Right ventricle myocardium superior (tissue), 1 donor: ENCODE measurements at regions not wholly inside any gene's neighbourhood (a gene's known extent, or its start where the extent isn't known, plus 50 kb on each side); places are given as distances from the start of the nearest gene placed in this dataset.

ENCODE experiments used
- ATAC-seq: fragments of 200-7000 bp; cut with Tn5 transposase; one replicate; pipeline ENCODE4 v1.9.1; 2020; ENCODE audit warnings: mild to moderate bottlenecking; ENCODE audit not compliant: poor library complexity
- DNase-seq: peaks from one replicate; pipeline ENCODE4 v3.0.0-alpha.2; 2020
- intact Hi-C: fragments of 100-400 bp; cut with DNase I; formaldehyde crosslinking; loops from one replicate; pipeline ENCODE4 v1.11.2; 2022
- donor health status: DM: no; HTN: yes; CAD: no; lungs with severe emphysema.

DNA sequence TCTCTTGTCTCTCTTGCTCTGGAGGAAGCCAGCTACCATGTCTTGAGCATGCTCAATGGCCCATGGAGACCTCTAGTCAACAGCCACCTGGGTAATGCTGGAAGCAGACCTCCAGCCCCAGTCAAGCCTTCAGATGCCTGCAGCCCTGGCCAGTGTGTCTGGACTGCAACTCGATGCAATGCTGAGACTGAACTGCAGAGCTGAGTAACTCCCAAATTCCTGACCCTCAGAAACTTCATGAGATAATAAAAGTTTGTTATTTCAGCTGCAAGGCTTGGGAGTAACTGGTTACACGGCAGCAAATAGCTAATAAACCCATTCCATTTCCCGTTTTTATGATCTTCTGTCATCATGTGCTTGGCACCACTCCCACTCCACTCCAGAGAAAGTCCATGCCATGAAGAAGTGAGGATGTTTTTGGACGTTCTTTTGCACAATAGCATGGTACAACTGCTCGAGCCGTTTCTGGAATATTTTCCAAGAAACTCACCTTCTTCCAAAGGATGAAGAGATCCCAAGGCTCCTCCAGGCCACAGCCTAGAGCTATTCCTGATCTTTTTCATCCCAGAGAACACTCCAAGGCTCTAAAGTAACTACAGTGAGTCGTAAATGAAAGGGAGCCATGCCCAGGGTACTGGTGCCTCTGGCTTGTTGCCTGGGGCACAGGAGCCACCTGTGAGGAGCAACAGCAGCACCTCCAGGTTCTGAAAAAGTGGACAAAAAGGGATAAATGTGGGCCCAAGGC, 72.0 kb upstream of the KLF13 start:
- ATAC-seq (peak; percentile 73), DNase-seq (no peak)
- intact Hi-C loops: no loop called here

DNA sequence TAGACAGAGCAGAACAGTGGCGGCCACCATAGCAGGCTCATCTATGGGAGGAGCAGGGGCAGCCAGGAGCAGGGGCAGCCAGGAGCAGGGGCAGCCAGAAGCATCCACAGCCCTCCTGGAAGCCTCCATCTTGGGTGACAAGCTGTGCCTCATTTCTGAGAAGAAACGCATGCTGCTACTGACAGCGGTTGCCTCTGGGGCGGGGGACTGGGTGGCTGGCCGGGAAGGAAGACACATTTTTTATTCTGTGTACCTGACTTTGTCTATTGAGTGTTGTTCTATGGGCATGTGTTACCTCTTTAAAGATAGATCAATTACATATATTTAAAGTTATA, 71.5 kb upstream of the KLF13 start:
- ATAC-seq: no peak
- intact Hi-C loops: no loop called here
- no peak for DNase-seq

DNA sequence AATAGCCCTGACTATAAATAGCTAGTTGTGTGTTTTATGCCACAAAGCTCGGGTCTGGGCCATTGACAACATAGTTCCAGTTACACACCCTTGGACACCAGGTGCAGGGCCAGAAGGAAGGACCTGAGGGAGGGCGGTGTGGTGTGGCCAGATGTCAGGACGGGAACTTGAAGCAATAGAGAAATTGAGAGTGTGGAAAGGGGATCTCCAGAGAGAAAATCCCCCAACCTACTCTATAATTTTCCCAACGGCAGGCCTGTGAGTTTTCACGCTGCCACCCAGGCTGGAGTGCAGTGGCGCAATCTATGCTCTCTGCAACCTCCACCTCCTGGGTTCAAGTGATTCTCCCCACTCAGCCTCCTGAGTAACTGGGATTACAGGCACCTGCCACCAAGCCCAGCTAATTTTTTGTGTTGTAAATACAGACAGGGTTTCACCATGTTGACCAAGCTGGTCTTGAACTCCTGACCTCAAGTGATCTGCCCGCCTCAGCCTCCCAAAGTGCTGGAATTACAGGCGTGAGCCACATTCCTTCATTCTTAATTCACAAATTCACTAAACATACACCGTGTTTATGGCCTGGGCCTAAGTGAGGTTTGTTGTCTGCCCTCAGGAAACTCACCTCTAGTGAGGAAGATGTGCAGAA, 70.8 kb upstream of the KLF13 start:
- intact Hi-C loops: no loop called here
- ATAC-seq (peak; percentile 52), DNase-seq (peak; percentile 15)

DNA sequence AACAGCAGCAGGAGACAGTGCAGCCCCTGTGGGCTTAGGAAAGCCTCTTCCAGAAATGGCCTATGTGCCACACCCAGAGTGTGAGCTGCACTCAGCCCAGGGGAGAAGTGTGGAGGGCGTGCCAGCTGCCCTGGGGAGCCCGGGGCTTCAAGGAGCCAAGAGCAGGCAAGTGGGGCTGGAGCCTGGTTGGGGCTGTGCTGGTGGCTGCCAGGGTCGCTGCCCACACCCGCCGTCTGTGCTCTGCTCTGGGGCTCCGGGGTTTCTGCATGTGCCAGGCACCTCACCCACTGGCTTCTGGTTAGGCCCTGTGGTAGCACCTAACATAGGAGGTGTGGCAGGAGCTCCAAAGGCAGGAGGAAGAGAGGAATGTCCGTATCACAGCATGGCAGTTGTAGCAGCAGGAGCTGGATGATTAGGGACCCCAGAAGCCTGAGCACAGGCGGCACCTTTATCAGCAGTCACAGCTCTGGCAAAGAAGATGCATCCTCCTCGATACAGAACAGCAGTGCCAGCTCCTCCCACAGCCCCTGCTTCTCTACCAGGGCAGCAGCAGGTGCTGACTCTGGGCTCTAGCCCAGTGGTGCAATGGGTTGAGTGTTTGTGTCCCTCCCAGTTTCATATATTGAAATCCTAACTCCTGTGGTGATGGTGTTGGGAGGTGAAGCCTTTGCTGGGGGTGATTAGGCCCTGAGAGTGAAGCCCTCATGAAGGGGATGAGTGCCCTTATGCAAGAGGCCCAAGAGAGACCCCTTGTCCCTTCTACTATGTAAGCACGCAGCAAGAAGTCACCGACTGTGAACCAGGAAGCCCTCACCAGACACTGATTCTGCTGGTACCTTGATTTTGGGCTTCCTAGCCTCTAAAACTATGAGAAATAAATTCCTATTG, 70.0 kb upstream of the KLF13 start:
- ATAC-seq: peak; percentile 37
- intact Hi-C loops: no loop called here

DNA sequence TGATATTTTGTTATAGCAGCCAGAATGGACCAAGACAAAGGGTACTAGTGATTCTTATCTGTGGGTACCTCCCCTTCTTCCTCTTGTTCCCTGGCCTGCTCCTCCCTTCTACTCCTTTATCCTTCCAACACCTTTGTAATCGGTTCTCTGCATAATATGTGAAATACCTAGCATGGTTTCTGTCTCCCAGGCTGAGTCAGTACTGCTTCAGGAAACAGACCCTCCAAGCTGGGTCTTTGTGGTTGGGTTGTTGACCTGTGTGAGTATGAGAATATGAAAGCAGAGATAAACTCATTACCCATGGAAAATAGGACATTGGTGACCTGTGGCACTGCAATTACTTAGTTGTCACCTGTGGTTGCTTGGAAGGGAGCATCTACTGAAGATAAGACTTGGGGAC, 69.3 kb upstream of the KLF13 start:
- DNase-seq (no peak), ATAC-seq (no peak)
- intact Hi-C loops: no loop called here

More for the DNA sequence above, 70.0 kb upstream of the KLF13 start:
- no peak for DNase-seq

DNA sequence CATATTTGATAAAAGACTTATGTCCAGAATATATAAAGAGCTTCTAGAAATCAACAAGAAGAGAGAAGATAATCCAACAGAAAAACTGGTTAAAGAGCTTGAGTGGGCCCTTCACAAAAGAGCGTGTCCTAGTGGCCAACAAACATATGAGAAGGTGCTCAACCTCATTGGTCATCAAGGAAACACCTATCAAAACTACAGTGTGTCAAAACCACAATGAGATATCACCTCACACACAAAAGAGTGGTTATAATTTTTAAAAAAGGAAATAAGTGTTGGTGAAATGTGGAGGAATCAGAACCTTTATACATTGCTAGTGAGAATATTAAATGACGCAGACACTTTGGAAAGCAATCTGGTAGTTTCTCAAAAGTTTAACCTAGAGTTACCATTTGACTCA, 68.4 kb upstream of the KLF13 start:
- DNase-seq: no peak
- intact Hi-C loops: no loop called here
- no peak for ATAC-seq

DNA sequence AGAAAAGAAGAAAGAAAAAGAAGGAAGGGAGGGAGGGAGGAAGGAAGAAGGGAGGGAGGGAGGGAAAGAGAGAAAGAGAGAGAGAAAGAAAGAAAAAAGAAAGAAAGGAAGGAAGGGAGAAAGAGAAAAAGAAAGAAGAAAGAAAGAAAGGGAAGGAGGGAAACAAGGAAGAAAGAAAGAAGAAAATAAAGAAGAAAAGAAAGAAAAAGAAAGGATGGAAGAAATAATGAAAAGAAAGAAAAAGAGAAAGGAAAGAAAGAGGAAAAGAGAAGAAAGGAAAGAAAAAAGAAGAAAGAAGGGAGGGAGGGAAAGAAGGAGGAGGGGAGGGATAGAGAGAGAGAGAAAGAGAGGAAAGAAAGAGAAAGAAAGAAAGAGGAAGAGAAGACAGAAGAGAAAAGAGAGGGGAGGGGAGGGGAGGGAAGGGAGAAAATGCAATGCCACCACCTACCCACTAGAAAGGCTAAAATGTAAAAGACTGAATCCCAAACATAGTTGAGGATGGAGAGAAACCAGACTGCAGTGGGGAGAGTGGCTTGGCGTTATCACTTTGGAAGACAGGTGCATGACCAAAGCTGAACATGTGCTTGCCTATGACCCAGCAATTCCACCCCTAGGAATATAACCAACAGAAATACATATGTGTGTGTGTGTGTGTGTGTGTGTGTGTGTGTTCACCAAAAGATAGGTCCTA, 66.9 kb upstream of the KLF13 start:
- ATAC-seq: no peak
- no peak for DNase-seq
- intact Hi-C loops: no loop called here

DNA sequence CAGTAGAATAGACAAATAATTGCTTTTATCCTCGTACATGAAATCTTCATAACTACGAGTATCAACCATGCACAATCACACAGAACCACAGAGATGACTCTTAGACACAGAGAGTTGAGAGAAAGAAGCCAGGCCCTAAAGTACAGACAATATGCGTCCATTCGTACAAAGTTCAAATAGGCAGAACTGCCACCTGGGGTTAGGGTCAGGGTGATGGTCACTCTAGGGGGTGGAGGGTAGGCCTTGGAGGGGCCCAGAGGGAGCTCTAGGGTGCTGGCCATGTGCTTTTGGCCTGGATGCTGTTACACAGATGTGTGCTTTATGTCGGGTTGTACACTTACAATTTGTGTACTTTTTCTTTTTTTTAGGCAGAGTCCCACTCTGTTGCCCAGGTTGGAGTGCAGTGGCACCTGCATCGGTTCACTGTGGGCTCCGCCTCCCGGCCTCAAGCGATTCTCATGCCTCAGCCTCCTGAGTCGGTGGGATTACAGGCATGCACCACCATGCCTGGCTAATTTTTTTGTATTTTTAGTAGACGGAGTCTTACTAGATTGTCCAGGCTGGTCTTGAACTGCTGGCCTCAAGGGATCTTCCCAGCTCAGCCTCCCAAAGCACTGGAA, 65.9 kb upstream of the KLF13 start:
- no peak for DNase-seq
- intact Hi-C loops: no loop called here
- no peak for ATAC-seq

DNA sequence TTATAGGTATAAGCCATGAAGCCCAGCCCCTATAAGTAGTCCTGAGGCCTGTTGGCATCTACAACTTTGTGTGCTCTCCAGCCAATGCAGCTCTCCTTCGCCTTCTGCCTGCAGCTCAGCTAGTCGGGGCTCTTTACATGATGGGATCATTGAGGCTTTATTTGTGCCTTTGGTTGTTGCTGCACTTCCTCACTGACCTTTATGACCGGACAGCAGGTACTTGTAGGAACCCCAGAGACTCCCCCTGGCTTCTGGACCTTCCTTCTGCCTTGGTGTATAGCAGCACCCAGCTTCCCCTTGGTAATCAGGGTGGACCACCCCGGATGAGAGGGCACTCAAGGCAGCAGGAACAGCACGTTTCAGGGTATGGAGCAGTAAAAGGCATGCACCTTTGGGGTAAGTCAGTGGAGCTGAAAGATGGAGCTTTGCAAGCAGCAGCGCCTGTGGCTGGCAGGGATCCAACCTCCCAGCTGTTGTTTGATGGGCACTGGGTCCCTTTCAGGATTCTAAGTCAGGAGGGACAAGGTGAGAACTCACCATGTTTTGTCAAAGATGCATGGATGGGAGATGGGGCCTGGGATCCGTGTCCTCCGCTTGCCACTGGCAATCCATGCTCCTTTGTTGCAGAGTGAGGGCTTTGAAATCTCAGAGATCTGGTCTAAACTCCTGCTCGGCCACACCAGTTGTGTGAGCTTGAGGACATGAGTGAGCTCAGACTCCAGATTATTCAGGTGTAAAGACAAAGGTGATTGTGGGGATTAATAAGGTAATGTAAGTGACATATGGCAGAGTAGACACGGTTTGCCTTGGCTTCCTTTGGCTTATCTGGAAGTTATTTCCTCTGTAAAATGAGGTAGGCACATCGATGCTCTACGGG, 65.1 kb upstream of the KLF13 start:
- intact Hi-C loops: no loop called here
- ATAC-seq (no peak), DNase-seq (no peak)

DNA sequence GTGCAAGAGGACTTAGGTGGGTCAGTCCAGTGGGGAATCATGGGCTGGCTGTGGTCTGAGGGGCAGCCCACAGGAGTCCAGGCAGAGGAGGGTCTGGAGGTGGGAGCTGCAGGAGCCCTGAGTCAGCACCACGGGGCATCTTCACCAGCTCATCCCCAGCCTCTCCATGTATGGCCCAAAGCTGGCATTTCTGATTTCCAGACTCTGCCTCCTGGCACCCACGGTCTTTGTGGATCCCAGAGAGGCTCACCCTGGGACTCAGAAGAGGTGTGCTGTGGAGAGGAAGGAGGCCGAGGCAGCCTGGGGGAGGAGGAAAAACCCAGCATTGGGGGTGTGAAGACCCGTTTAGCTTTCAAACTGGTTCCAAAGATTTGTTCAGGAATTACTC, 64.5 kb upstream of the KLF13 start:
- no peak for ATAC-seq
- intact Hi-C loops: no loop called here
- no peak for DNase-seq

DNA sequence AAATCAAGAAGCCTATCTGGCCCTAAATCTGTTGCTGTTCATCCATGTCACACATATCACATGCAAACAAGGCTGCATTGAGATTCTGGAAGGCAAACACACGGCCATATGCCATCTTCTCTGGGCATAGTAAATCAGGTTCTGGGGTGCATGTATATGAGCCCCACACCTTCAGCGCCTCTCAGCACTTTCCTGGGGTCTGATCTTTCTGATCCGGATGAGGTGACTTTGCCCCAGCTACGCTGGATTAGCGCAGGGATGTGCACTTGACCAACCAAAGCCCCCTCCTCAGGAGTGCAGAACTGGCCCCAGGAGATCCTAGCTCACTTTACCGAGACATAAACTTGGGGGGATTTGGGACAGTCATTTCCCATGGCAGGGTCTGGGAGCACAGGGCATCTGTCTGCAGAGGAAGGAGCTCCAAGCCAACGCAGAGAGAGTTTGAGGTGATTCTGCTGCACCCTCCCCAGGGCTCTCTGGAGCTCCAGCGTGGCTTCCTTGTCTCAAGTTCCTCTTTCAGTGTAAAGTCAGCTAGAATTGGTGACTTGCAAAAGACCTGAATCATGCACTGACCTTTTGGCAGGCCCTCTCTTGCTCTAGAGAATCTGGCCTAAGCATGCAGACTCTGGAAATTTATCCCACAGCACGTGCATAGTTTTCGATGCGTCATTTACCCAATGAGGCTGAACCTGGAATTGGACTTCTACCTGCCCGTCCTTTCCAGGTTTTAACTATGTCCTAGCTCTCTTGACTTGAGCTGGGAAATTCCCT, 63.5 kb upstream of the KLF13 start:
- ATAC-seq (peak; percentile 43), DNase-seq (peak; percentile 63)
- intact Hi-C loops: no loop called here

DNA sequence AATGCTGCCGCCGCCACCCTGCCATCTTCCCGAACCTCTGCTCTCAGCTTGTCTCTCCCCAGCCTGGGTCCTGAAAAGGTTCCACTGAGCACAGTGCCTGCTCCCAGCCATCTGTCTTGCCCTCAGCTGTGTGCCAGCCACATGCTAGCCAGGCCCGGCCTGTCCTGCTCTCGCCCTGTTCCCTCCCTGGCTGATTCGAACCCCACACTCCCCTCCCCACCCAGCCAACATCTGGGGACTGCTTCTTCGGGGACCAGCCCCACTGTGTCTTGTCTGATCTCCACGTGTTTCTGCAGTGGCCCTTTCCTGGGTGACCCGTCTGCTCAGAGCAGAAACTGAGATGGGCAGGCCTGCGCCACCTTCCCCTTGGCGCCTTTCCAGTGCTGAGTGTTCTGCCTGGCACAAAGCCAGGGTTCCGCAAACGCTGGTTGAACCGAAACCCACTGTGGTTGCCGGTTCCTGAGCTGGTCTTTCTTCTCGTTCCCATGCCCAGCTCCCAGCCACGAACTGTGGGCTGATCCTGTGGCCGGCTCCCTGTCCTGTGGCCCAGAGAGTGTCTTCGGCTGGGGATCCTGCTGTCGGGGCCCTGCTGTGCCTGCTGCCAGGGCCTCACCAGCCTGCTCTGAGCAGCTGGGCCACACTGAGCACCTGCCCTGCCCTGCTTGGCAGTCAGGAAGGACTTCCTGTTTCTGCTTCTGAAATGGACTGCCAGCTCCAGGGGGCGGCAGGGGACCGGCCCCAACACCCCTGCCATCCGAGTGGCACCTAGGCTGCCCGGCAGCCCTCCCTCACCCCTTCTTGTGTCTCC, 62.7 kb upstream of the KLF13 start:
- intact Hi-C loops: no loop called here
- ATAC-seq: peak; percentile 66
- DNase-seq: peak; percentile 90

DNA sequence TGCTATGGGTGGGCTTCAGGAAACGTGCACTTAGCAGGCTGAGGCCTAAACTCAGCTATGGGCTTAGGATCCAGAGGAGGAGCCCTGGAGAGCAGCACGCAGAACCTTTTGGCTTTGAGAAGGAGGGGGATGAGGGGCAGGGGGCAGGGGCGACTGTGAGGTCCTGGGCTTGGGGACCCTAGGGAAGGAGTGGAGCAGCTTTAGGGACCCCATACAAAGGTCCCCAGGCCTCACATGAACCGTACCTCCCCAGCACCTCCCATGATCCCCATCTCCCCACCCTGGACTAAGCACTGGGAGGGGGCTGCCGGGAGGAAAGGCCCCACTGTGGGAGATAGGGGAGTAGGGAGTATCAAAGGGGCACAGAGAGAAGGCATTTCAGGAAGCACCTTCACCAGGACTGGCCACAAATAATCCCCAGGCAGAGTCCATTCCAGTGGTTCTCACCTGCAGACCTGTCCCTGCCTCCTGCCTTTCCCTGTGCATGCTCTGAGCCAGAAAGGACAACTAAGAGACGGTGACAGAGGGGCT, 62.0 kb upstream of the KLF13 start:
- no peak for DNase-seq
- intact Hi-C loops: loop anchor here (5.0 kb wide), 1 partner anchor 47 kb away; no protein-coding TSS in a partner anchor

DNA sequence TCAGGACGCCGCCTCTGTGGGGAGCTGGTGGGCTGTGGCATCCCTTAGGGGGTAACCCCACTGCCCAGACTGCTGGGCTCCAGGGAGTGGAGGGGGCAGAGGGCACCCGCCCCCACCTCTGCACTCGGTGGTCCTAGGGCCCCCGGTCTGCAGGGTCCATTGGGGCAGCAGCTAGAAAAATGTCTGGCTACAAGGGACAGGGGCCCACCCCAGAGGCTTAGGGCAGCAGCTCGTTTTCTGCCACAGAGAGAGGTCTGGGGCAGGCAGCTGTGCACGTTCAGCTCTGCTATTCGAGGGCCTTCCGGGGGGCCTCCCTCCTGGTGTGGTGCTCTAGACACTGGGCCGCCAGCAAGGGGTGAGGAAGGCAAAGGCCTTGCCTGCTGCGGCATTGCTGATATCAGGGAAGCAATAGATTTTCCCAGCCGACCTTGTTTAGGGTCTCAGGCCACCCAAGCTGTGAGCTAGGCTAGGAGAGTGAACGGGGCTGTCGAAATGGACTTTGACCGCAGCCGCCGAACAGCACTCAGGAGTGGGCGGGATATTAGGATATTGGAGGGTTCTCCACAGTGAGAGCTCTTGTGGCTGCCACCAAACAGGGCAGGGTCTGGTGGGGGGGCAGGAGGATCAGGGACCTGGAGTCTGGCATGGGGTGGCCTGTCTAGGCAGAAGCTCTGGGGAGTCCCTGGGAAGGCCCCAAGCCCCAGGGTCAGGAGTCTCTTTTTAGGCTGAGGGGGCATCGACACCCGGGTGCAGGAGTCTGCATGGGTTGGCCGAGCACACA, 61.4 kb upstream of the KLF13 start:
- intact Hi-C loops: loop anchor here (5.0 kb wide), 1 partner anchor 48 kb away; no protein-coding TSS in a partner anchor
- peak; percentile 27 for DNase-seq
- ATAC-seq: no peak

More for the DNA sequence above, 62.0 kb upstream of the KLF13 start:
- no peak for ATAC-seq
